ENCODE measurements at regions not wholly inside any gene's neighbourhood (a gene's known extent, or its start where the extent isn't known, plus 50 kb on each side); places are given as distances from the start of the nearest gene placed in this dataset.

- DNase-seq (ENCODE audit: low read depth) = no peak
- no peak overlapping the region for H3K4me3 ChIP-seq (ENCODE audit: low read depth, low read length)
- no peak for TF ChIP-seq CTCF (IDR thresholded peaks at IDR 0.05; ENCODE audit: control insufficient read depth, extremely low read depth, insufficient read depth)
Observed at GRCh38 chr12:90003688-90004087, 295.1 kb upstream of the ATP2B1 start.

DNA sequence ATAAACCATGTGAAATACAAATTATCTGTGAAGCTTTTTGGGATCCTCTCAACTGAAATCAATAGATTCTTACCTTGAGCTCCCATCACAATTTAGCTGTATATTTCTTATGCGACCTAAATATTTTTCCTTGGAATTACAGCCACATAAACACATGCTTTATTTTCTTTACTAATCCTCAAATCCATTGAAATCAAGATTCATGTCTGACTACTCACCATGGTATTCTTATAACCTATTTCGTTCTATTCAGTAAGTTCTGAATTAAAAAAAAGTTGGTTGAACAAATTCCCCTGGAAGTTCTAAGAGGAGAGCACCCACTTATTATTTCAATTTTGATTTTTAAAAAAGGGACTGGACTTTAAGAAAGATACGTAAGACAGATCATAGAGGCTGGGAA, 292.1 kb upstream of the ATP2B1 start:
- DNase-seq (ENCODE audit: low read depth) = no peak
- no peak for TF ChIP-seq CTCF (IDR thresholded peaks at IDR 0.05; ENCODE audit: control insufficient read depth, extremely low read depth, insufficient read depth)
- H3K4me3 ChIP-seq (ENCODE audit: low read depth, low read length) = no peak overlapping the region

- no peak for DNase-seq (ENCODE audit: low read depth)
- no peak overlapping the region for H3K4me3 ChIP-seq (ENCODE audit: low read depth, low read length)
- no peak for TF ChIP-seq CTCF (IDR thresholded peaks at IDR 0.05; ENCODE audit: control insufficient read depth, extremely low read depth, insufficient read depth)
Observed at GRCh38 chr12:89999699-90000505, 291.3 kb upstream of the ATP2B1 start.

DNA sequence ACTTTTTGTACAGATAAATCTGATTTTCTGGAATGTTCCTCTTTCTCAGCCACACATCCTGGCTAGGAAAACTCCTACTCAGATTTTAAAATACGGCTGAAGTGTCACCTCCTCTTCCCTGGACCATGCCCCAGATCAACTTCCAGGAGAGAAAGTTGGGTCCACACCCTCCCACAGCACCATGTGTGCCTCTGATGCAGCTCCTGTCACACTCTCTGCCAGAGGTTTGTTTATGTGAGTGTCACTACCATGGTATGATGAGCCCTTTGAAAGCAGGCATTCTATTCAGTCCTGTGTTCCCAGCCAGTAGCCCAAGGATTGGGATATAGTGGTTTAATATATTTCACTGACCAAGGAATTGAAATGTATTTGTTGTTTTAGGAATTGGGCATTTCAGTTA, 287.2 kb upstream of the ATP2B1 start:
- no peak for TF ChIP-seq CTCF (IDR thresholded peaks at IDR 0.05; ENCODE audit: control insufficient read depth, extremely low read depth, insufficient read depth)
- no peak overlapping the region for H3K4me3 ChIP-seq (ENCODE audit: low read depth, low read length)
- no peak for DNase-seq (ENCODE audit: low read depth)

- no peak overlapping the region for H3K4me3 ChIP-seq (ENCODE audit: low read depth, low read length)
- no peak for DNase-seq (ENCODE audit: low read depth)
- no peak for TF ChIP-seq CTCF (IDR thresholded peaks at IDR 0.05; ENCODE audit: control insufficient read depth, extremely low read depth, insufficient read depth)
Observed at GRCh38 chr12:89994911-89995310, 286.3 kb upstream of the ATP2B1 start.

DNA sequence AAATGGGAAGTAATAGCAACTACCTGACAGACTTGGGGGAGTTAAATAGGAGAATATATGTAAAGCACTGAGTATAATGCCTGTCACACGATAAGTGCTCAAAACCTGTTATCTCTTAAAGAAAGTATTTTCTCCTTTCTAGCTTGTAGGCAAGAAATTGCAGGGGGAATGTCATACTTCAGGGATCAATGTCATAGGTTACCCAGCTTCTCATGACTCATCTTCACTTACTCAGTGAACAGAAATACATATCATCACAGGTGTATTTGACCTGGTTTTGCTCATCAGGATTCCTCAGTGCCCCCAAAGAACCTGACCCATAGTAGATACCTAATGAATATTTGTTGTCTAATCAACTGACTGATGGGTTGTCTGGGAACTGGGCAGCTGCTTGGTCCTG, 285.0 kb upstream of the ATP2B1 start:
- H3K4me3 ChIP-seq (ENCODE audit: low read depth, low read length) = no peak overlapping the region
- TF ChIP-seq CTCF (IDR thresholded peaks at IDR 0.05; ENCODE audit: control insufficient read depth, extremely low read depth, insufficient read depth) = no peak
- no peak for DNase-seq (ENCODE audit: low read depth)

Data from LNCaP clone FGC (cell line).